Fibroblast of pulmonary artery (primary cell): ENCODE measurements at regions not wholly inside any gene's neighbourhood (a gene's known extent, or its start where the extent isn't known, plus 50 kb on each side); places are given as distances from the start of the nearest gene placed in this dataset.
A peak's percentile ranks its signal among the peaks of the same experiment; 100 is the strongest.

ENCODE experiments used
- DNase-seq: peaks from one replicate; pipeline ENCODE4 v3.0.0-alpha.2; 2010; ENCODE audit warnings: low read depth
- H3K4me3 ChIP-seq: replicated peaks from 2 replicates; pipeline ENCODE4 v1.5.1; 2011; ENCODE audit warnings: low read depth, mild to moderate bottlenecking, control low read depth, low read length, moderate library complexity
- CTCF ChIP-seq: IDR thresholded peaks from 2 replicates; pipeline ENCODE4 v1.5.1; 2011; ENCODE audit warnings: mild to moderate bottlenecking, control low read depth, low read length, inconsistent platforms; ENCODE audit errors: missing control alignments

GRCh38 chr20:17872434-17872833, 96.2 kb downstream of the SNX5 start:
- H3K4me3 ChIP-seq, result no peak overlapping the region
- no peak for DNase-seq
- no peak for TF ChIP-seq CTCF

GRCh38 chr20:17871886-17872285, 96.7 kb downstream of the SNX5 start:
- no peak overlapping the region for H3K4me3 ChIP-seq
- DNase-seq, result no peak
- TF ChIP-seq CTCF, result no peak

- TF ChIP-seq CTCF, result no peak
- DNase-seq, result peak; percentile 49
Measured at GRCh38 chr20:17871181-17871580, 97.4 kb downstream of the SNX5 start.

GRCh38 chr20:17870086-17870740, 98.4 kb downstream of the SNX5 start:
- no peak overlapping the region for H3K4me3 ChIP-seq
- DNase-seq, result peak; percentile 40
- no peak for TF ChIP-seq CTCF

More at GRCh38 chr20:17871181-17871580, 97.4 kb downstream of the SNX5 start:
- no peak overlapping the region for H3K4me3 ChIP-seq

- no peak for DNase-seq
- no peak for TF ChIP-seq CTCF
- no peak overlapping the region for H3K4me3 ChIP-seq
Measured at GRCh38 chr20:17869295-17869994, 99.1 kb downstream of the SNX5 start.

- no peak for DNase-seq
- H3K4me3 ChIP-seq, result no peak overlapping the region
- no peak for TF ChIP-seq CTCF
Measured at GRCh38 chr20:17868700-17869231, 99.8 kb downstream of the SNX5 start.
